ENCODE measurements at regions not wholly inside any gene's neighbourhood (a gene's known extent, or its start where the extent isn't known, plus 50 kb on each side); places are given as distances from the start of the nearest gene placed in this dataset.

GRCh38 chr1:98404866-98405265 lies 256.7 kb upstream of the SNX7 start:
- H3K27me3 ChIP-seq = no peaks in the 10 kb centered on the region
- H3K9me3 ChIP-seq = no peaks in the 10 kb centered on the region
- H3K36me3 ChIP-seq = no peaks in the 10 kb centered on the region
- H3K4me3 ChIP-seq = no peak overlapping the region
- no peak for DNase-seq

- DNase-seq = no peak
These were observed 257.5 kb upstream of the SNX7 start for GRCh38 chr1:98403963-98404480.

DNA sequence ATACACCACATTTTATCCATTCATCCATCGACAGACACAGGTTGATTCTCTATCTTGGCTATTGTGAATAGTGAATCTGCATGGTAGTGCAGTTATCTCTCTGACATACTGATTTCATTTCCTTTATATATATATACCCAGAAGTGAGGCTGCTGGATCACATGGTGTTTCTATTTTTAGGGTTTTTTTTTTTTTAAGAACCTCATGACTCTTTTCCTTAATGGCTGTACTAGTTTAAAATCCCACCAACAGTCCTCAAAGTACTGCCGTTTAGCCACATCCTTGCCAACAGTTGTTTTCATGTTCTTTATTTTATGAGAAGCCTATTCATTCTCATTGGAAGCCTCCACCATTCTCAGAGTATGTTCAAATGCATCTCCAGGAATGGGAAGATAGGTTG lies 258.7 kb upstream of the SNX7 start:
- DNase-seq = no peak
- H3K27me3 ChIP-seq = no peaks in the 10 kb centered on the region
- H3K9me3 ChIP-seq = no peaks in the 10 kb centered on the region
- H3K36me3 ChIP-seq = no peaks in the 10 kb centered on the region
- H3K4me3 ChIP-seq = no peak overlapping the region

More at GRCh38 chr1:98403963-98404480, 257.5 kb upstream of the SNX7 start:
- no peaks in the 10 kb centered on the region for H3K9me3 ChIP-seq
- no peak overlapping the region for H3K4me3 ChIP-seq
- no peaks in the 10 kb centered on the region for H3K27me3 ChIP-seq
- no peaks in the 10 kb centered on the region for H3K36me3 ChIP-seq

DNA sequence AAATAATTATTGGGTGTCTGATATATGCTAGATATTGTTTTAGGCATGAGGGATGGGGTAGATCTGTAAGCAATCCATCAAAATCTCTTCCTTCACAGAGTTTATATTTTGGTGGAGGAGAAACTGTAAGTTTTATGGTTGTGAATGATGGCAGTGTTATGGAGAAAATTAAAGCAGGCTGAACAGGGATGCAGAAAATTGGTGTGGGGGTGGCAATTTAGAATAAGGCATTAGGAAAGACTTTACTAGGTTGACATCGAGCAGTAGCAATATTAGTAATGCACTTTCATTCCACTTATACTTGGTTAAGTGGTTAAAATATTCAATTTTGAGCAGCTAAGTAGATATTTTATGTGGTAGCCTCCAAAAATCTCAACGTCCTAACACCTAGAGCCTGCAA lies 261.1 kb upstream of the SNX7 start:
- DNase-seq = no peak
- no peaks in the 10 kb centered on the region for H3K27me3 ChIP-seq
- no peaks in the 10 kb centered on the region for H3K9me3 ChIP-seq
- H3K36me3 ChIP-seq = no peaks in the 10 kb centered on the region
- H3K4me3 ChIP-seq = no peak overlapping the region

GRCh38 chr1:98399218-98399617 lies 262.3 kb upstream of the SNX7 start:
- no peaks in the 10 kb centered on the region for H3K36me3 ChIP-seq
- peak overlapping the region; percentile 32 for H3K4me3 ChIP-seq
- DNase-seq = no peak

GRCh38 chr1:98398649-98399048 lies 262.9 kb upstream of the SNX7 start:
- Histone ChIP-seq H3K9me3 (no peaks in the 10 kb centered on the region), H3K4me3 (peak overlapping the region; percentile 32), H3K27me3 (no peaks in the 10 kb centered on the region), H3K36me3 (no peaks in the 10 kb centered on the region)
- no peak for DNase-seq

More at GRCh38 chr1:98399218-98399617, 262.3 kb upstream of the SNX7 start:
- Histone ChIP-seq H3K9me3 (no peaks in the 10 kb centered on the region), H3K27me3 (no peaks in the 10 kb centered on the region)

GRCh38 chr1:98398092-98398491 lies 263.4 kb upstream of the SNX7 start:
- H3K36me3 ChIP-seq = no peaks in the 10 kb centered on the region
- no peaks in the 10 kb centered on the region for H3K27me3 ChIP-seq
- H3K4me3 ChIP-seq = no peak overlapping the region
- DNase-seq = no peak
- no peaks in the 10 kb centered on the region for H3K9me3 ChIP-seq

GRCh38 chr1:98393719-98394118 lies 267.8 kb upstream of the SNX7 start:
- H3K9me3 ChIP-seq = no peaks in the 10 kb centered on the region; the same call in 1 of the 2 replicates
- H3K4me3 ChIP-seq = no peak overlapping the region
- H3K27me3 ChIP-seq = no peaks in the 10 kb centered on the region
- no peaks in the 10 kb centered on the region for H3K36me3 ChIP-seq
- no peak for DNase-seq

DNA sequence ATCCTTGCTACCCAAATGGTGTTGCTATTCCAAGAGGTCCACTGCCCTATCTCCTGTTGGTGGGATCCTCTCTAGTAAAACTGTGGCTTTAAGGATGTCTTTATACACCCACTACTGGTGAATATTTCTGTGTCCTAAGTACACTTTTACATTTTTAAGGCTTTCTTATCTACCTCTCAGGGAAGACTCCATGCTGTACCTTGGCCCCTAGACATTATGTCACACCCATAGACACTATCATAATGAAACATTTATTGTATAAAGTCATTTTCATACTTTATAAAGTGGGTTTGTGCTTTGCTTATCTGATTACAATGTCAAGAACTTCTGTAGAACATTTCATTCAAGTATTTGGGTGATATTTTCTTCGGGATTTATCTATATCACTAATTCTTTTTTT lies 270.3 kb upstream of the SNX7 start:
- Histone ChIP-seq H3K9me3 (no peaks in the 10 kb centered on the region; the same call in 1 of the 2 replicates), H3K4me3 (no peak overlapping the region), H3K36me3 (no peaks in the 10 kb centered on the region), H3K27me3 (no peaks in the 10 kb centered on the region)
- DNase-seq = no peak

- DNase-seq = peak; percentile 1
- no peaks in the 10 kb centered on the region for H3K27me3 ChIP-seq
- no peaks in the 10 kb centered on the region for H3K36me3 ChIP-seq
- no peaks in the 10 kb centered on the region; the same call in 1 of the 2 replicates for H3K9me3 ChIP-seq
- no peak overlapping the region for H3K4me3 ChIP-seq
These were observed 271.7 kb upstream of the SNX7 start for GRCh38 chr1:98389809-98390208.

DNA sequence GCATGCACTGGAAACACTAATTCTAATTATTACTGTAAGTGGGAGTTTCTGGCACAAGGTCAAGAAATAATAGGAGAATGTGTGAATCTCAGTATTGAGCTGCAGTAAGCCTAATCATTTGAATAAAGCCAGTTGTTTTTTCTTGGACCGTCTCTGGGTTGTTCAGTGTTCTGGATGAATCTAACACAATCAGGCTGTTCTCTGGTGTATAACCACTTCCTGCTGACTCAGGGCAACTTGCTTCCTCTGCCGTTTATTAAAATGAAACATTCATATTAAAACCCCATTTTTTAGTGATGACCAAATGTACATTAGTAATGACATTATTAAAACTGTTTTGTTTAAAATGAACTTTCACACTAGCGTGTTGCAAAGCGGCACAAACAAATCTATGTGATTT lies 273.1 kb upstream of the SNX7 start:
- Histone ChIP-seq H3K4me3 (no peak overlapping the region), H3K36me3 (no peaks in the 10 kb centered on the region), H3K9me3 (no peaks in the 10 kb centered on the region; the same call in 1 of the 2 replicates), H3K27me3 (no peaks in the 10 kb centered on the region)
- DNase-seq = peak; percentile 54

DNA sequence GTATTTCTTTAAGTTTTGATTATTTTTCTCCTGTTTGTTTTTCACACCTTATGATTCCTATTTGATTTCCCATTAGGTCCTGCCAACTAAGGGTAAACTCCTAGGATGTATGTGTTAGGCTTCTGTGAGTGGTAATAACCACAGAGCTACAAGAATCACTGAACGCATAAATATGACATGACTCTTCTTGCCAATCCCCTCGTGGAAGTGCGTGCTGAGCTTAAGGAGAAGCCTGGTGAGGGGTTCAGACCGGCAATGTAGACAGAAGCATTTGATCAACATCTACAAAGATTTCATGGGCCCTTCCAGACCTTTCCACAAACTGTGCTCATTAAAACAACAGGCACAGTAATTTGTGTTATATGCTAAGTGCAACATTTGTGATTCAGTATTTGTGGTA lies 273.8 kb upstream of the SNX7 start:
- no peak for DNase-seq
- H3K36me3 ChIP-seq = no peaks in the 10 kb centered on the region
- no peak overlapping the region for H3K4me3 ChIP-seq
- no peaks in the 10 kb centered on the region; the same call in 1 of the 2 replicates for H3K9me3 ChIP-seq
- no peaks in the 10 kb centered on the region for H3K27me3 ChIP-seq

GRCh38 chr1:98386675-98387440 lies 274.7 kb upstream of the SNX7 start:
- Histone ChIP-seq H3K4me3 (no peak overlapping the region), H3K27me3 (no peaks in the 10 kb centered on the region), H3K9me3 (no peaks in the 10 kb centered on the region; the same call in 1 of the 2 replicates), H3K36me3 (no peaks in the 10 kb centered on the region)
- no peak for DNase-seq

- Histone ChIP-seq H3K9me3 (no peaks in the 10 kb centered on the region; the same call in 1 of the 2 replicates), H3K4me3 (no peak overlapping the region), H3K36me3 (no peaks in the 10 kb centered on the region), H3K27me3 (no peaks in the 10 kb centered on the region)
- DNase-seq = no peak
These were observed 275.9 kb upstream of the SNX7 start for GRCh38 chr1:98385652-98386051.

- no peak for DNase-seq
- Histone ChIP-seq H3K36me3 (no peaks in the 10 kb centered on the region), H3K27me3 (no peaks in the 10 kb centered on the region), H3K4me3 (no peak overlapping the region), H3K9me3 (no peaks in the 10 kb centered on the region)
These were observed 276.9 kb upstream of the SNX7 start for GRCh38 chr1:98384461-98385141.

DNA sequence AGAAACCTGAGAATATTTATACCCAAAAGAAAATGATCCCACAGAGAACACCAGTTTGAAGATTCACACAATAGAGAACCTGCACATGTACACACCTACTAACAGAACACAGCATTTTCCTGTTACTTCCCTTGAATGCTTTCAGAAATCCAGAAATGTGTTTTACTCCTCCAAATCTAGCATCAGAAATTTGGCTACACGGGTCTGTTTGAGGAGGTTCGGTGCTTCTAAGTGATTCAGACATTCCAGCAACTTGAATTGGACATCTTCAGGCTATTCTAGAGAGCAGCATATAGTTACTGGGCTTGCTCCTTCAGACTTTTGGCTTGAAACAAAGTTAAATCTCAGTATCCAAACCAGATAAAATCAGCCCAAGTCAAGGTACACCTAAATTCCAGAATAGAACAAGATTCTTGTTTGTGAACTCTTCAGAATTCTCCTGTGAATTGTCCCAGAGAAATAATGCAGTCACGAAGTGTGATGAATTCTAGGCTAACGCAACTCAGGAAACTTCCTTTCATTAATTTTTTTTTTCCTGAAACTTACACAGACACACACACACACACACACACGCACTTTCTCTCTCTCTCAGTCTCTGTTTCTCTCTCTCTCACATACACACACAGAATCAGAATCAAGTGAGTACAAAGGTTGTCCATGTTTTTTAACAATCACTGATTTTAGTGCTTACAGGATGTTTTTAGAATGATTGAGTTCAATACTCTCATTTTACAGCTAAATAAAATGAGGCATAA lies 278.4 kb upstream of the SNX7 start:
- DNase-seq = no peak

DNA sequence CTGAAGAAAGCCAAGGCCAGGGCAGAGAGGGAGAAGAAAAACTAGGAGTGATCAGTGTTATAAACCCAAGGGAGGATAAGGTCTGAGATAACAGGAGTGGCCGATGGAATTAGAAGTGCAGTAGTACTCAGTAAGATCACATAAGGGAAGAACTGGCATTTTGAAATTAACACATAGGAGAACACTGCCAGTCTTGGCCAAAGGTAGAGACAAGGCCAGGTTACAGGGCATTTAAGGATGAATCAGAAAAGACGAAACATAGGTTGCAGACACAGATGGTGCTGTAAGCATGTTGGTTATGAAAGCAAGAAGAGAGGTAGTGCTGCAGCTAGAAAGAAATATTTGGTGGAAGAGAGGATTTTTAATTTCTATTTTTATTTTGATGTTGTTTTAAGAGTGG lies 278.9 kb upstream of the SNX7 start:
- Histone ChIP-seq H3K27me3 (no peaks in the 10 kb centered on the region), H3K36me3 (no peaks in the 10 kb centered on the region), H3K9me3 (no peaks in the 10 kb centered on the region), H3K4me3 (no peak overlapping the region)
- no peak for DNase-seq

More for the DNA sequence above, 278.4 kb upstream of the SNX7 start:
- Histone ChIP-seq H3K9me3 (no peaks in the 10 kb centered on the region), H3K4me3 (no peak overlapping the region), H3K36me3 (no peaks in the 10 kb centered on the region), H3K27me3 (no peaks in the 10 kb centered on the region)
